Esophagus squamous epithelium (tissue), 5 donors: ENCODE measurements at regions not wholly inside any gene's neighbourhood (a gene's known extent, or its start where the extent isn't known, plus 50 kb on each side); places are given as distances from the start of the nearest gene placed in this dataset.

Source experiments
- DNase-seq: peaks from one replicate; lab custom pipeline; 2025; lab: John Stamatoyannopoulos, UW
- H3K27ac ChIP-seq, 4 donors: fragments of 200-600 bp; sonication (generic); one replicate each; pipeline ENCODE4 v1.5.1; 2016 to 2019; ENCODE audit warnings: mild to moderate bottlenecking in 1 of 4
- H3K27me3 ChIP-seq, 4 donors: fragments of 200-600 bp; sonication (generic); 1 replicate in 3 of 4; 2 replicates in 1 of 4; pipeline versions ENCODE4 v1.5.1 to v1.6.0; 2017 to 2021; ENCODE audit warnings: antibody characterized with exemption in 1 of 4
- H3K36me3 ChIP-seq, 3 donors: fragments of 200-600 bp; sonication (generic); one replicate each; pipeline ENCODE4 v1.5.1; 2016 to 2019
- H3K4me1 ChIP-seq, 3 donors: fragments of 200-600 bp; sonication (generic); one replicate each; pipeline ENCODE4 v1.5.1; 2017 to 2019
- H3K4me3 ChIP-seq, 4 donors: fragments of 200-600 bp; sonication (generic); 1 replicate in 3 of 4; 2 replicates in 1 of 4; pipeline ENCODE4 v1.5.1; 2016 to 2019; ENCODE audit warnings: mild to moderate bottlenecking in 2 of 4, moderate library complexity in 1 of 4
- H3K9me3 ChIP-seq, 3 donors: fragments of 200-600 bp; sonication (generic); one replicate each; pipeline ENCODE4 v1.5.1; 2016 to 2019
- POLR2A ChIP-seq, 4 donors: fragments of 450-650 bp; IDR thresholded peaks; one replicate each; pipeline ENCODE4 v1.6.1; 2017; ENCODE audit warnings: antibody characterized with exemption in 4 of 4, mild to moderate bottlenecking in 4 of 4, moderate library complexity in 3 of 4
- WGBS, 2 donors: methylation state at CpG; one replicate each; pipeline ENCODE4 v1.1.5; 2018; 5-methylcytosine and 5-hydroxymethylcytosine counted together
- intact Hi-C: fragments of 100-400 bp; cut with DNase I; formaldehyde crosslinking; loops from one replicate; pipeline ENCODE4 v1.15.0; 2022
- TF ChIP-seq, protein P1 (sequence below), 6 experiments: fragments of 450-650 bp in 4 of 6; fragments of 200-600 bp in 2 of 6; sonication (generic) in 2 of 6; IDR thresholded peaks; one replicate each; pipeline ENCODE4 v1.5.1; 2016 to 2019; ENCODE audit warnings: antibody characterized with exemption in 6 of 6, mild to moderate bottlenecking in 4 of 6, moderate library complexity in 4 of 6
- donor health status: DM: yes; HTN: yes; CAD: no.

DNA sequence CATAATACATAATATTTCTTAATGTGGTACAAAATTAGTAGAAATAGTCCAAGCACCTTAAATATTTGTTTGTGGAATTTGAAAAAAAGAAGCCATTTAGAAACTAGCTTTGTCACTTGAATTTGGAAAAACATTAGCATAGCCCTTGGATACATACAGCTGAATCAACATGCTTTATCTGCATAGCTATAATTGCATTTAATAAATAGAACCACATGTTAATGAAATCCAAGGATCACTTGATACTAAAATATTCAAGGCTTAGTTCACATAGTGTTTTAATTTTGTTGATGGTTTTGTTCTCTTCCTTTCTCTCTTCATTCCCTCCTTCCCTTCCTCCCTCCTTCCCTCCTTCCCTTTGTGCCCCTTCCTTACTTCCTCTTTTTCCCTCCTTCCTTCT lies 169.4 kb upstream of the NRXN1 start:
- Histone ChIP-seq H3K27ac (no peak overlapping the region), H3K36me3 (no peaks in the 10 kb centered on the region), H3K9me3 (no peaks in the 10 kb centered on the region), H3K4me3 (no peak overlapping the region), H3K27me3 (no peaks in the 10 kb centered on the region), H3K4me1 (no peaks in the 10 kb centered on the region)
- TF ChIP-seq POLR2A (IDR thresholded peaks at IDR 0.05), result no peak
- TF ChIP-seq, protein P1, sequence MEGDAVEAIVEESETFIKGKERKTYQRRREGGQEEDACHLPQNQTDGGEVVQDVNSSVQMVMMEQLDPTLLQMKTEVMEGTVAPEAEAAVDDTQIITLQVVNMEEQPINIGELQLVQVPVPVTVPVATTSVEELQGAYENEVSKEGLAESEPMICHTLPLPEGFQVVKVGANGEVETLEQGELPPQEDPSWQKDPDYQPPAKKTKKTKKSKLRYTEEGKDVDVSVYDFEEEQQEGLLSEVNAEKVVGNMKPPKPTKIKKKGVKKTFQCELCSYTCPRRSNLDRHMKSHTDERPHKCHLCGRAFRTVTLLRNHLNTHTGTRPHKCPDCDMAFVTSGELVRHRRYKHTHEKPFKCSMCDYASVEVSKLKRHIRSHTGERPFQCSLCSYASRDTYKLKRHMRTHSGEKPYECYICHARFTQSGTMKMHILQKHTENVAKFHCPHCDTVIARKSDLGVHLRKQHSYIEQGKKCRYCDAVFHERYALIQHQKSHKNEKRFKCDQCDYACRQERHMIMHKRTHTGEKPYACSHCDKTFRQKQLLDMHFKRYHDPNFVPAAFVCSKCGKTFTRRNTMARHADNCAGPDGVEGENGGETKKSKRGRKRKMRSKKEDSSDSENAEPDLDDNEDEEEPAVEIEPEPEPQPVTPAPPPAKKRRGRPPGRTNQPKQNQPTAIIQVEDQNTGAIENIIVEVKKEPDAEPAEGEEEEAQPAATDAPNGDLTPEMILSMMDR (IDR thresholded peaks at IDR 0.05), result no peak
- no peak for DNase-seq
- intact Hi-C loops, result no loop called here

GRCh38 chr2:51194656-51195055 lies 162.7 kb upstream of the NRXN1 start:
- 83 to 86% methylated on average over 10 of the region's 10 CpGs for WGBS, 2 donors
- no peak for DNase-seq
- no peaks in the 10 kb centered on the region for H3K27me3 ChIP-seq

GRCh38 chr2:51170273-51170672 lies 138.3 kb upstream of the NRXN1 start:
- Histone ChIP-seq H3K9me3 (no peaks in the 10 kb centered on the region), H3K27ac (no peak overlapping the region), H3K4me1 (no peaks in the 10 kb centered on the region), H3K36me3 (no peaks in the 10 kb centered on the region), H3K4me3 (no peak overlapping the region), H3K27me3 (no peaks in the 10 kb centered on the region)
- intact Hi-C loops, result no loop called here
- TF ChIP-seq, protein P1 (IDR thresholded peaks at IDR 0.05), result no peak
- no peak for TF ChIP-seq POLR2A (IDR thresholded peaks at IDR 0.05)
- no peak for DNase-seq

More at GRCh38 chr2:51194656-51195055, 162.7 kb upstream of the NRXN1 start:
- no peaks in the 10 kb centered on the region for H3K4me1 ChIP-seq
- no peaks in the 10 kb centered on the region for H3K36me3 ChIP-seq
- TF ChIP-seq, protein P1 (IDR thresholded peaks at IDR 0.05), result no peak
- TF ChIP-seq POLR2A (IDR thresholded peaks at IDR 0.05), result no peak
- H3K9me3 ChIP-seq, result peaks cover 0 to 15% (median 4%) of the 10 kb centered on the region in 3 donors
- no peak overlapping the region for H3K4me3 ChIP-seq
- intact Hi-C loops, result no loop called here
- no peak overlapping the region for H3K27ac ChIP-seq

DNA sequence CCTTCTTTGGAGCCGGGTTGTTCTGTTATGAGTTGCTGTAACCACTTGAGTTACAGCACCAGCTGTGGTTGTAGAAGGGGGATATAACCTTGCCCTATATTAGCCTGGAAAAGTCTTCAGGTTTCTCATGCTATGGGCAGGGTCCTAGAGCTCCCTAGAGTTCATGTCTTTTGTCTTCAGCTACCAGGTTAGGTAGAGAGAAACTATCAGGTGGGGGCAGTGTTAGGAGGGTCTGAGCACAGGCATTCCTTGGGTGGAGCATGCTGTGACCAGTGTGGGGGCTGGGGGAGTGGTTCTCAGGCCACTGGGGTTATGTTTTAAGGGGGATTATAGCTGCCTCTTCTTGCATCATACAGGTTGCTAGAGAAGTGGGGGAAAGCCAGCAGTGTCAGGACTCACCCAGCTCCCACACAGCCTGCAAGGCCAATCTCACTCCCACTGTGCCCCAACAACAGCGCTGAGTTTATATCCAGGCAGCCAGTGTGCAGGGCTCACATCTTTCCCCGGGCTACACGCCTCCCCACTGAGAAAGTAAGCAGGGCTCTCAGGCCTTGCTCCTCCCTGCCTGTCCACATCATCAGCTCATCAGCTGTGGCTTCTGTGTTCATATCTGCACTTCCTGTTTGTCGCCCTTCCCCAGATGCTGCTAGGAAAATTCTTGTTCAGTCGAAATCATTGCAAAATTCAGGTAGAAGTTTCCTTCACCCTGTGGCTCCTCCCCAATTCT lies 133.8 kb upstream of the NRXN1 start:
- no peaks in the 10 kb centered on the region for H3K36me3 ChIP-seq
- H3K27ac ChIP-seq, result no peak overlapping the region
- DNase-seq, result no peak
- TF ChIP-seq POLR2A (IDR thresholded peaks at IDR 0.05), result no peak
- TF ChIP-seq, protein P1 (IDR thresholded peaks at IDR 0.05), result no peak
- intact Hi-C loops, result no loop called here
- H3K4me1 ChIP-seq, result no peaks in the 10 kb centered on the region
- no peaks in the 10 kb centered on the region for H3K27me3 ChIP-seq
- H3K4me3 ChIP-seq, result no peak overlapping the region
- WGBS, 2 donors, result 60 to 68% methylated on average over 4 to 6 of the region's 6 CpGs
- H3K9me3 ChIP-seq, result no peaks in the 10 kb centered on the region

GRCh38 chr2:51158251-51158650 lies 126.3 kb upstream of the NRXN1 start:
- Histone ChIP-seq H3K4me3 (no peak overlapping the region), H3K36me3 (no peaks in the 10 kb centered on the region), H3K27ac (no peak overlapping the region), H3K4me1 (no peaks in the 10 kb centered on the region), H3K27me3 (no peaks in the 10 kb centered on the region), H3K9me3 (no peaks in the 10 kb centered on the region)
- TF ChIP-seq POLR2A (IDR thresholded peaks at IDR 0.05), result no peak
- 27 to 81% methylated on average over 1 of the region's 1 CpG for WGBS, 2 donors
- DNase-seq, result no peak
- intact Hi-C loops, result no loop called here

- no peak for DNase-seq
- TF ChIP-seq POLR2A (IDR thresholded peaks at IDR 0.05), result no peak
- TF ChIP-seq, protein P1 (IDR thresholded peaks at IDR 0.05), result no peak
- intact Hi-C loops, result no loop called here
- no peak overlapping the region for H3K4me3 ChIP-seq
- no peak overlapping the region for H3K27ac ChIP-seq
- peaks cover 0 to 8% (median 0%) of the 10 kb centered on the region in 3 donors for H3K9me3 ChIP-seq
- H3K4me1 ChIP-seq, result no peaks in the 10 kb centered on the region
- no peaks in the 10 kb centered on the region for H3K27me3 ChIP-seq
- H3K36me3 ChIP-seq, result no peaks in the 10 kb centered on the region
Measured at GRCh38 chr2:51153236-51153635, 121.3 kb upstream of the NRXN1 start.
